Fibroblast of lung (primary cell): ENCODE measurements at regions not wholly inside any gene's neighbourhood (a gene's known extent, or its start where the extent isn't known, plus 50 kb on each side); places are given as distances from the start of the nearest gene placed in this dataset.

Source experiments
- DNase-seq, 2 donors: peaks; one replicate each; pipeline versions ENCODE4 v3.0.0 to v3.0.0-alpha.2; 2010; ENCODE audit warnings: low read depth in 2 of 2
- H2AFZ ChIP-seq: 2 replicates; pipeline ENCODE4 v1.5.1; 2012; ENCODE audit warnings: low read length, control low read depth, inconsistent platforms
- H3K27ac ChIP-seq: 2 replicates; pipeline ENCODE4 v1.5.1; 2011; ENCODE audit warnings: low read length, control low read depth; ENCODE audit not compliant: insufficient read depth
- H3K27me3 ChIP-seq: 2 replicates; pipeline ENCODE4 v1.5.1; 2011; ENCODE audit warnings: mild to moderate bottlenecking, low read length; ENCODE audit not compliant: control insufficient read depth, insufficient read depth
- H3K36me3 ChIP-seq: 2 replicates; pipeline ENCODE4 v1.5.1; 2011; ENCODE audit warnings: low read length; ENCODE audit not compliant: control insufficient read depth, insufficient read depth
- H3K4me1 ChIP-seq: 2 replicates; pipeline ENCODE4 v1.5.1; 2011; ENCODE audit warnings: low read length; ENCODE audit not compliant: control insufficient read depth, insufficient read depth; ENCODE audit errors: extremely low read depth
- H3K4me2 ChIP-seq: 2 replicates; pipeline ENCODE4 v1.5.1; 2011; ENCODE audit warnings: low read length, control low read depth; ENCODE audit not compliant: insufficient read depth; ENCODE audit errors: extremely low read depth
- H3K4me3 ChIP-seq, 4 experiments: fragments of 200-600 bp in 1 of 4; sonication (generic) in 1 of 4; replicated peaks in 1 of 4; 2 replicates each; pipeline ENCODE4 v1.5.1; 2011 to 2016; ENCODE audit warnings: low read length in 4 of 4, low read depth in 3 of 4, mild to moderate bottlenecking in 3 of 4, control low read depth in 2 of 4, inconsistent platforms in 1 of 4, mixed read lengths in 1 of 4; ENCODE audit not compliant: insufficient read depth in 1 of 4; ENCODE audit errors: control extremely low read depth in 1 of 4
- H3K79me2 ChIP-seq: 2 replicates; pipeline ENCODE4 v1.5.1; 2012; ENCODE audit warnings: mild to moderate bottlenecking, low read length, inconsistent platforms; ENCODE audit not compliant: control insufficient read depth, insufficient read depth
- H3K9ac ChIP-seq: 2 replicates; pipeline ENCODE4 v1.5.1; 2011; ENCODE audit warnings: mild to moderate bottlenecking, low read length, control low read depth; ENCODE audit not compliant: insufficient read depth
- H3K9me3 ChIP-seq: 2 replicates; pipeline ENCODE4 v1.5.1; 2012; ENCODE audit warnings: low read depth, low read length; ENCODE audit not compliant: control insufficient read depth, insufficient read depth
- H4K20me1 ChIP-seq: 2 replicates; pipeline ENCODE4 v1.5.1; 2011; ENCODE audit warnings: low read length; ENCODE audit not compliant: control insufficient read depth, insufficient read depth; ENCODE audit errors: extremely low read depth
- CTCF ChIP-seq, 2 donors: IDR thresholded peaks in 1 of 2; conservative IDR thresholded peaks in 1 of 2; 1 replicate in 1 of 2; 2 replicates in 1 of 2; pipeline ENCODE4 v1.5.1; 2011 to 2012; ENCODE audit warnings: low read length in 2 of 2, control low read depth in 1 of 2, inconsistent platforms in 1 of 2, low read depth in 1 of 2, mild to moderate bottlenecking in 1 of 2
- EZH2 ChIP-seq: IDR thresholded peaks from 2 replicates; pipeline ENCODE4 v1.5.1; 2012; ENCODE audit warnings: low read length, control low read depth, mild to moderate bottlenecking; ENCODE audit errors: missing control alignments

GRCh38 chr5:4572311-4573100 lies 567.6 kb upstream of the ADAMTS16 start:
- DNase-seq: peak in 1 of 2 donors; percentile 83
- Histone ChIP-seq H3K4me2 (no peak overlapping the region), H3K27ac (no peak overlapping the region), H3K36me3 (no peaks in the 10 kb centered on the region), H3K79me2 (no peaks in the 10 kb centered on the region), H3K4me1 (no peaks in the 10 kb centered on the region), H3K9ac (no peak overlapping the region), H2AFZ (no peak overlapping the region), H3K27me3 (no peaks in the 10 kb centered on the region), H4K20me1 (no peaks in the 10 kb centered on the region), H3K9me3 (no peaks in the 10 kb centered on the region), H3K4me3 (no peak overlapping the region)
- TF ChIP-seq EZH2 (no peak), CTCF (conservative IDR thresholded peaks at IDR 0.05 in 1 of 2, IDR thresholded peaks at IDR 0.05 in 1 of 2; ENCODE audit: low read depth in 1 of 2, low read length in 2 of 2) (no peak)

GRCh38 chr5:4575608-4576007 lies 564.5 kb upstream of the ADAMTS16 start:
- Histone ChIP-seq H3K9me3 (no peaks in the 10 kb centered on the region), H2AFZ (no peak overlapping the region), H3K4me2 (no peak overlapping the region), H3K27me3 (no peaks in the 10 kb centered on the region), H4K20me1 (no peaks in the 10 kb centered on the region), H3K4me3 (no peak overlapping the region), H3K4me1 (no peaks in the 10 kb centered on the region), H3K9ac (no peak overlapping the region), H3K27ac (no peak overlapping the region), H3K36me3 (no peaks in the 10 kb centered on the region), H3K79me2 (no peaks in the 10 kb centered on the region)
- DNase-seq: no peak
- TF ChIP-seq CTCF (conservative IDR thresholded peaks at IDR 0.05 in 1 of 2, IDR thresholded peaks at IDR 0.05 in 1 of 2; ENCODE audit: low read depth in 1 of 2, low read length in 2 of 2) (no peak), EZH2 (no peak)

GRCh38 chr5:4576161-4576748 lies 563.9 kb upstream of the ADAMTS16 start:
- TF ChIP-seq EZH2 (no peak), CTCF (conservative IDR thresholded peaks at IDR 0.05 in 1 of 2, IDR thresholded peaks at IDR 0.05 in 1 of 2; ENCODE audit: low read depth in 1 of 2, low read length in 2 of 2) (no peak)
- H3K4me2 ChIP-seq: no peak overlapping the region
- H3K27ac ChIP-seq: no peak overlapping the region
- H3K27me3 ChIP-seq: no peaks in the 10 kb centered on the region
- no peaks in the 10 kb centered on the region for H3K79me2 ChIP-seq
- H3K9me3 ChIP-seq: no peaks in the 10 kb centered on the region
- no peak overlapping the region for H3K4me3 ChIP-seq
- H3K9ac ChIP-seq: no peak overlapping the region
- H3K36me3 ChIP-seq: no peaks in the 10 kb centered on the region
- no peaks in the 10 kb centered on the region for H3K4me1 ChIP-seq
- H2AFZ ChIP-seq: no peak overlapping the region
- DNase-seq: peak in 1 of 2 donors; percentile 87
- no peaks in the 10 kb centered on the region for H4K20me1 ChIP-seq
